PC-9 (cell line): ENCODE measurements at regions not wholly inside any gene's neighbourhood (a gene's known extent, or its start where the extent isn't known, plus 50 kb on each side); places are given as distances from the start of the nearest gene placed in this dataset.

ENCODE experiments used
- EZH2 ChIP-seq: fragments of 200-600 bp; sonication (generic); IDR thresholded peaks from 2 replicates; pipeline ENCODE4 v1.8.0; 2017; ENCODE audit warnings: antibody characterized with exemption, low read depth
- TF ChIP-seq, protein P1 (sequence below): fragments of 200-600 bp; sonication (generic); conservative IDR thresholded peaks from 2 replicates; pipeline ENCODE4 v1.6.1; 2017; ENCODE audit warnings: mixed run types, antibody characterized with exemption, mild to moderate bottlenecking, moderate library complexity

DNA sequence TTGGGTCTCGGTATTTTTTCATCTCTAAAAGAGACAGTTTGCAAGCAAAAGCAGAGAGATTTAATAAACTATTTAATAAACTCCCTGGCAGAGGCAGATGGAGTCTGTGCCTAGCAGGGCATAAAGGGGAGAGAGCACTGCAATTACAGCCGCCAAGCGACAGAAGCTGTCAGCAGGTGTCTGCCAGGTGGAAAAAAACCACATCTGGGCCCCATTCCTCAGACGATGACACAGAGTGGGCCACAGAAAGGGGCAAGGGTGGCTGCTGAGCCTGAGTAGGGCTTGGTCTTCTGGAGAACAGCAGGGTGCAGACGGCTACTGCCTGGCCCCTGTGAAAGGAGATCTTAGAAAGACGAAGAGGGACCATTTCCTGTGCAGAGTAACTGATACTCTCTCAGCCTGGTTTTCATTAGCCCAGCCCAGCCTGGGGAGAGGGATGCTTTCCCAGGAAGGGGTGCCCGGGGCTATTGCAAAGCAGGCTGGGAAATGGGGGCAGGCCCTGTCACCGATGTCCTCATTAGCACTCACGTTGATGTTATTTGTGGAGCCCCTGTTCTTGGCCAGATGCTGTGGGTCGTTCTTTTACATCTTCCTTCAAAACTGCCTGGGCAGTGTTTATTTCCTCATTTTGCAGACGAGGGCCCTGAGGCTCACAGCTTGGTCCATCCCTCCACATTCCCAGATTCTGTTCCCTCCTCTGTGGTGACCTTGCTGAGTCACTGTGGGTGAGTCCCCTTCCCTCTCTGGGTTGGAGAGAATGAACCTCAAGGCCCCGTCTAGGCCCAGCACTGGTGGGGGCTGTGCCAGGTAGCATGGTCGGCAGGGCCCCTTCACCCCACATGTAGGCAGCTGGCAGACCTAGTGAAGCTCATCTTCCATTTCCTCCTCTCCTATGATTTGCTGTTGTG is 472.7 kb downstream of the PTPRU start:
- TF ChIP-seq, protein P1, sequence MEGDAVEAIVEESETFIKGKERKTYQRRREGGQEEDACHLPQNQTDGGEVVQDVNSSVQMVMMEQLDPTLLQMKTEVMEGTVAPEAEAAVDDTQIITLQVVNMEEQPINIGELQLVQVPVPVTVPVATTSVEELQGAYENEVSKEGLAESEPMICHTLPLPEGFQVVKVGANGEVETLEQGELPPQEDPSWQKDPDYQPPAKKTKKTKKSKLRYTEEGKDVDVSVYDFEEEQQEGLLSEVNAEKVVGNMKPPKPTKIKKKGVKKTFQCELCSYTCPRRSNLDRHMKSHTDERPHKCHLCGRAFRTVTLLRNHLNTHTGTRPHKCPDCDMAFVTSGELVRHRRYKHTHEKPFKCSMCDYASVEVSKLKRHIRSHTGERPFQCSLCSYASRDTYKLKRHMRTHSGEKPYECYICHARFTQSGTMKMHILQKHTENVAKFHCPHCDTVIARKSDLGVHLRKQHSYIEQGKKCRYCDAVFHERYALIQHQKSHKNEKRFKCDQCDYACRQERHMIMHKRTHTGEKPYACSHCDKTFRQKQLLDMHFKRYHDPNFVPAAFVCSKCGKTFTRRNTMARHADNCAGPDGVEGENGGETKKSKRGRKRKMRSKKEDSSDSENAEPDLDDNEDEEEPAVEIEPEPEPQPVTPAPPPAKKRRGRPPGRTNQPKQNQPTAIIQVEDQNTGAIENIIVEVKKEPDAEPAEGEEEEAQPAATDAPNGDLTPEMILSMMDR = no peak
- TF ChIP-seq EZH2 = no peak
